Middle frontal gyrus (tissue), 1 donor: ENCODE measurements at regions not wholly inside any gene's neighbourhood (a gene's known extent, or its start where the extent isn't known, plus 50 kb on each side); places are given as distances from the start of the nearest gene placed in this dataset.

Experiments used
- DNase-seq: peaks from one replicate; pipeline ENCODE4 v3.0.0-alpha.2; 2015; ENCODE audit warnings: low spot score; ENCODE audit errors: extremely low spot score

- DNase-seq, result no peak
Observed at GRCh38 chr16:9249534-9249933, 158.1 kb downstream of the HAPSTR1 start.

- no peak for DNase-seq
Observed at GRCh38 chr16:9251026-9251425, 159.6 kb downstream of the HAPSTR1 start.

- DNase-seq, result no peak
Observed at GRCh38 chr16:9254863-9255262, 163.4 kb downstream of the HAPSTR1 start.

GRCh38 chr16:9256196-9256595, 164.8 kb downstream of the HAPSTR1 start:
- no peak for DNase-seq

- DNase-seq, result no peak
Observed at GRCh38 chr16:9257843-9258242, 166.4 kb downstream of the HAPSTR1 start.

- DNase-seq, result peak; percentile 65
Observed at GRCh38 chr16:9258423-9259051, 167.1 kb downstream of the HAPSTR1 start.

GRCh38 chr16:9259914-9260608, 168.6 kb downstream of the HAPSTR1 start:
- no peak for DNase-seq

- DNase-seq, result no peak
Observed at GRCh38 chr16:9260666-9261065, 169.2 kb downstream of the HAPSTR1 start.

GRCh38 chr16:9261376-9261775, 169.9 kb downstream of the HAPSTR1 start:
- DNase-seq, result no peak

GRCh38 chr16:9262941-9263715, 171.7 kb downstream of the HAPSTR1 start:
- DNase-seq, result no peak

GRCh38 chr16:9264067-9264466, 172.6 kb downstream of the HAPSTR1 start:
- no peak for DNase-seq

GRCh38 chr16:9268446-9268845, 177.0 kb downstream of the HAPSTR1 start:
- DNase-seq, result no peak

GRCh38 chr16:9270424-9270823, 179.0 kb downstream of the HAPSTR1 start:
- no peak for DNase-seq

GRCh38 chr16:9270941-9271340, 179.5 kb downstream of the HAPSTR1 start:
- DNase-seq, result no peak

- DNase-seq, result no peak
Observed at GRCh38 chr16:9271841-9272240, 180.4 kb downstream of the HAPSTR1 start.

- DNase-seq, result no peak
Observed at GRCh38 chr16:9275377-9275776, 183.9 kb downstream of the HAPSTR1 start.

GRCh38 chr16:9275816-9276354, 184.4 kb downstream of the HAPSTR1 start:
- no peak for DNase-seq

- DNase-seq, result no peak
Observed at GRCh38 chr16:9279291-9280068, 188.0 kb downstream of the HAPSTR1 start.

- DNase-seq, result no peak
Observed at GRCh38 chr16:9280069-9280466, 188.6 kb downstream of the HAPSTR1 start.

GRCh38 chr16:9286930-9287329, 195.5 kb downstream of the HAPSTR1 start:
- DNase-seq, result no peak

- no peak for DNase-seq
Observed at GRCh38 chr16:9296271-9296590, 204.8 kb downstream of the HAPSTR1 start.
